A673 (cell line): ENCODE measurements at regions not wholly inside any gene's neighbourhood (a gene's known extent, or its start where the extent isn't known, plus 50 kb on each side); places are given as distances from the start of the nearest gene placed in this dataset.

ENCODE experiments used
- CTCF ChIP-seq: fragments of 300-800, 200-600 bp; sonication (generic); conservative IDR thresholded peaks from 2 replicates; pipeline ENCODE4 v1.5.1; 2017; ENCODE audit warnings: low read depth, mild to moderate bottlenecking, antibody characterized with exemption, low read length, moderate library complexity, mixed read lengths
- EZH2 ChIP-seq: fragments of 200-600 bp; sonication (generic); IDR thresholded peaks from 2 replicates; pipeline ENCODE4 v1.6.1; 2017; ENCODE audit warnings: borderline replicate concordance, low read depth, mild to moderate bottlenecking, mixed read lengths, antibody characterized with exemption, low read length; ENCODE audit not compliant: poor library complexity, severe bottlenecking

GRCh38 chr5:17735761-17736160 is 101.5 kb downstream of the TAF11L14 start:
- TF ChIP-seq CTCF: no peak
- no peak for TF ChIP-seq EZH2
